GM18861 (cell line): ENCODE measurements at regions not wholly inside any gene's neighbourhood (a gene's known extent, or its start where the extent isn't known, plus 50 kb on each side); places are given as distances from the start of the nearest gene placed in this dataset.
A peak's percentile ranks its signal among the peaks of the same experiment; 100 is the strongest.

Source experiments
- ATAC-seq: cut with Tn5 transposase; IDR thresholded peaks from one replicate; pipeline ENCODE4 v1.9.1; 2021; ENCODE audit not compliant: unreplicated experiment

DNA sequence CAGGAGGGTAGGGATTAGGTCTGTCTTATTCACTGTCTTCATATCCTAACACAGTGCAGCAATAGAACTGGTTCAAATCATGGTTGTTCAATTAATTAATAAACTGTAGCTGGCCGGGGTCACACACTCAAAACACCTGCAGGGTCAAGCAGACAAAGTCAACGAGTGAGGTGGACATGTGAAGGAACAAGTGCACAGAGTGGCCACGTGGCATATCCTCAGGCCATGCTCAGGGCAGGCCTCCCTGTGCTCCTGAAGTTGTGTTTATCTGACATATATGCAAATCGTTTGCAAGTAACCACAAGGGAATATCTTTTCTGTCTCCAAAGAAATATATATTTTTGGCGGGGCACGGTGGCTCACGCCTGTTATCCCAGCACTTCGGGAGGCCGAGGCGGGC, 98.5 kb upstream of the ZMIZ1 start:
- ATAC-seq: no peak

DNA sequence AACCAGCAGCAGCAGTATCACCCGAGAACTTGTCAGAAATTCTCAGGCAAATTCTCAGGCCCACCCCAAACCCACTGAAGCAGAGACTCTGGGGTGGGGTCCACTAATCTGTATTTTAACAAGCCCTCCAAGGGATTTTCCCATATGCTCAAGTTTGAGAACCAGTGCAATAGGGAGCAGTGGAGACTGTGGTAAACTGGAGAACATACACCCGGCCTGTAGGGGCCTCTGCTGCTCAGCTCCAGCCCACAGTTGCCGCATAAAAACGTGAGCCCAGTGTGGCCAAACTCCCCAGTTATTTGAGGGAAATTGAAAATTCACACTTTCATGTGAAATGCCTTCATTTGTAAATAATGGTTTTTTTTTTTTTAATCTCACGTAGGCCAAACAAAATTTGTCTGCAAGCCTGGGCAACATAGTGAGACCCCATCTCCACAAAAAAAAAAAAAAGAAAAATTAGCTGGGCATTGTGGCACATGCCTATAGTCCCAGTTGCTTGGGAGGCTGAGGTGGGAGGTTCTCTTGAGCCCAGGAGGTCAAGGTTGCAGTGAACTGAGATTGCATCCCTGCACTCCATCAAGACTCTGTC, 97.6 kb upstream of the ZMIZ1 start:
- no peak for ATAC-seq

DNA sequence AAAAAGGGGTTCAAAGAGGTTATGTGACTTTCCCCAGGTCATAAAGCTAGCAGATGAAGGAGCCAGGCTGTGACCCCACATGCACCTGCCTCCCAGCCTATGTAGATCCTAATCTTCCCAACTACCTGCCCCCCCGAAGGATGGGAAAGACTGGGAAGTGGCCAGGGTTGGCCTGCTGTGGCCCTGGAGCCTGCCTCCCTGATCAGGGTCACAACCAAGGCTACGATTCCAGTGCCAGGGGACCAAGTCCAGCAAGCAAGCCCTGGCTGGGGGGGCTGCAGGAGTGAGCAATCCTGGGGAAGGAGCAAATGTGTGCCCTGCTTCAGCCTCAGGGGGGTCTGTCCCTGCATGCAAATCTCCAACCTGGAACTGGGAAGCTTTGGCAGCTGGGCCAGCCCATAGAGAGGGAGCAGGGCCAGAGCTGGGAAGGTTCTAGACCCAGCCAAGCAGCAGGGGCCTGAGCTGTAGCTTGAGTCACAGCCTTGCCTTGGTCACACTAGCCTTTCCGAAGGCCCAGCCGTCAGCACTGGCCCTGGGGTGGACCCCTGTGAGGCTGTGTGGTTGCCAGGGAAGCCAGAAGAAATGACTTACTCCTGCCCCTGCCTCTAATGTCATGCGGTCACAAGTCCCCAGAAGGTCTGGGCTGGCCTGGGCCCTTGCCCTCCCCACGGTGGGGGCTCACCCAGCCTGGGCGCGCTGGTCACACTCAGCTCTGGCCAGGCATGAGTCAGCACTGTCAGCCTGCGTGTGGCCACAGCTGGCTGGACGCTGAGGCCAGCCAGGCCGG, 96.4 kb upstream of the ZMIZ1 start:
- no peak for ATAC-seq

DNA sequence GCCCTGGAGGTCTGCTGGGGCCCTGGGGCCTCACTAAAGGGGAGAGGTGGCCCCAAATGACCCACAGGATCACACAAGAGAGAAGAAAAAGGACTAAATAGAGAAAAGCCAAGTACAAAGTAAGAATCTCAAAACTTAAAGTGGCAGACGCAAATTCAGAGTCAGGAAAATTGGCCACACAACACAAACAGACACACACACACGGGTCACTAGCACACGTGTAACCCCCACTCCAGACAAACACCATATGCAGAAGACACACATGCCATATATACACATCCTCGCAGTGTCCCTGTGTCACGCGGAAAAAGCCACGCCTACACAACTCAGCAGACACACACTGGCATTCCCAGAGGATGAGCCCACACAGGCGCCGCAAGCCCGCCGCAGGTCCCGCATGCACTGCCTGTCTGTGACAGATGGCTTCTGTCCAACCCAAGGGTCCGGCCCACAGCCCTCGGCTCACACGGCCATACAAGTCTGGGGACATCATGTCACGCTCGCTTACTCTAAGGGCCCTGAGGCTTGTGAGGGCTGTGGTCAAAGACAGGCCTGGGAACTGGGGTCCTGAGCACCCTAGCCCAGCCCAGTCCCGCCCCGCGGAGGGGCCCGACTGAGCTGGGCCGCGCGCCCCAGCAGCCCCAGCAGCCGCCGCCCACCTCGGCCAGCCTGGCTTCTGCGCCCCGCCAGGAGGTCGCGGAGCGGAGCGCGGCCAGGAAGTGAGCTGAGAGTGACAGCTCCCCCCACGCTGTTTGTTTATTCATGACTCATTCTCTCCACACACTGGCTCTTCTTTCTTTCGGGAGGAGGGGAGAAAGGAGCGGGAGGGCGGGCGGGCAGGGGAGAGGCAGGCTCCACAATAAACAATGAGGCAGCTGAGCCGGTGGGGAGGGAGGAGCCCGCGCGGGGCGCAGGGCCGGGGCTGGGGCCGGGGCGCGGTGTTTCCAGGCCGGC, 95.5 kb upstream of the ZMIZ1 start:
- peak; percentile 84 for ATAC-seq

DNA sequence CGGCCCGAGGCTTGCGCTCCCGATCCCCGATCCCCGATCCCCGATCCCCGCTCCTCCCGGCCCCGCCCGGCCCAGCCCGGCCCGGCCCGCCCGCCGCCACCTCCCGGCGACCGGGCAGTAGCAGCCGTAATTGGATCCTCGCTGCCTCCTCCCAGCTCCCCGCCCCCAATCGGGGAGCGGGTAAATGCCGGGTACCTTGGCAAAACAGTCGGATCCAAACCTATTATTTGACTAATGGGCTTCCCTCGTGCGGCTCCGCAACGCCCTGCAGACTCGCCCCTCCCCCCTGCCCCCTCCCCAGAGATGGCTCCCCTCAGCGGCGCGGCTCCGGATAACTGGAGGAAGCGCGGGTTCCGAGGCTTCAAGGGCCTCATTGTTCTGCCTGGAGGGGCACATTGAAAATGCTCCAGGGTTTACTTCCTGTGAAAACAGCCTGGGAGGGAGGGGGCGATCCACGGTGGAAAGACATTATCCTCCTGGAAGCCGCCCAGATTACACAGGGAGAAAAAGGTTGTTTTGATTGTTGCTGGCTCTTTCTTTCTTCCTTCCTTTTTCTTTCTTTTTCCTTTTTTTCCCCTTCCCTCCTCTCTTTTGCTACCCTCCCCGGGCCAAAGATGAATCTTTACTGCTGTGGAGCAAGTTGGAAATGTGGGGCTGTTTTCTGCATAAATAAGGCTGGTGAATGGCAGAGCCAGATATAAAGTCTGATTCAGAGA, 94.7 kb upstream of the ZMIZ1 start:
- ATAC-seq: peak; percentile 27

DNA sequence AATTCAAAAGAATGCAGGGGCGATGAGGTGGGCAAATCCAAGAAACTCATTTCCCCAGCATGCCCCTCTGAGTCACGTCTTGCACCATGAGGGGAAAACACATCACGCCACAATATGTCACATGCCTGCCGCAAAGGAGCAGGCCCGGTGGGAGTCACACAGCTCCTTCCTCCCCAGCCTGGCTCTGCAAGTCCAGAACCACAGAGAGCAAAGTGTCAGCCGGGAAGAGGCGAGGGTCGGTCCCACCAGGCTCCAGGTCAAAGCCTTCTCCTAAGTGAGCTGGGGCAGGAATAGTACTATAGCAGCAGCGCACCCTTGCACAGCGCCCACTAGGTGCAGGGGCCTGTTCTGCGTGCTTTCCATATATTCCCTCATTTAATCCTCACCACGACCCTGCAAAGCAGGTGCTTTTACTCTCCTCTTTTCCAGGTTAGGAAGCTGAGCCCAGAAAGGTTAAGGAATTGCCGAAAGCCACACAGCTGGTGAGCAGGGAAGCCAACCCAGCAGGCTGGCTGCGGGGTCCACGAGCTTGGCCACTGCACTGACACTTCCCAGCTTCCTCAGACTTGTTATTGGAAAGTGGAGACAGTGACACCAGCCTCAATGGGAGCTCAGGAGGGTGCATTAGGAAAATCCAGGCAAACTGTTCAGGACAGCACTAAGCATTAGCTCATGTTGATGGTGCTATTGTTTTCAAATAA, 94.0 kb upstream of the ZMIZ1 start:
- ATAC-seq: peak; percentile 27

GRCh38 chr10:78975926-78976325, 92.8 kb upstream of the ZMIZ1 start:
- no peak for ATAC-seq

- ATAC-seq: no peak
Observed at GRCh38 chr10:78976825-78977755, 91.7 kb upstream of the ZMIZ1 start.

- ATAC-seq: no peak
Observed at GRCh38 chr10:78979938-78980337, 88.8 kb upstream of the ZMIZ1 start.

DNA sequence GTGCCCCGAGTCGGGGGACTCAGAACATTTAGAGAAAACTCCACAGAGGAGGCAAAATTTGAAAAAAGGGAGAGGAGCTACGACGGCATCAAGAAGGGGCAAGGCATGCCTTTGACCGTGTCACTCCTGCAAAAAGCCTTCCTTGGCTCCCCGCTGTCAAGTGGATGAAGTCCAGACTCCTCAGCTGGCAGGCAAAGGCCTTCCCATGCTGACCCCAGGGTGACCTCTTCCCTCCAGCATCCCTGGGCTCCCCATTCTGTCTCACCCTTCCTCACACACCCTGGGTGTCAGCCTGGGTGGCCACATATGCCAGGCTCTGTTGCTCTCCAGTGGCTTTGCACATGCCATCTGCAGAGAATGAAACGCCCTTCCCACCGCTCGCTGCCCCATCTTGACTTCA, 88.4 kb upstream of the ZMIZ1 start:
- no peak for ATAC-seq

- ATAC-seq: no peak
Observed at GRCh38 chr10:78980815-78981214, 88.0 kb upstream of the ZMIZ1 start.

DNA sequence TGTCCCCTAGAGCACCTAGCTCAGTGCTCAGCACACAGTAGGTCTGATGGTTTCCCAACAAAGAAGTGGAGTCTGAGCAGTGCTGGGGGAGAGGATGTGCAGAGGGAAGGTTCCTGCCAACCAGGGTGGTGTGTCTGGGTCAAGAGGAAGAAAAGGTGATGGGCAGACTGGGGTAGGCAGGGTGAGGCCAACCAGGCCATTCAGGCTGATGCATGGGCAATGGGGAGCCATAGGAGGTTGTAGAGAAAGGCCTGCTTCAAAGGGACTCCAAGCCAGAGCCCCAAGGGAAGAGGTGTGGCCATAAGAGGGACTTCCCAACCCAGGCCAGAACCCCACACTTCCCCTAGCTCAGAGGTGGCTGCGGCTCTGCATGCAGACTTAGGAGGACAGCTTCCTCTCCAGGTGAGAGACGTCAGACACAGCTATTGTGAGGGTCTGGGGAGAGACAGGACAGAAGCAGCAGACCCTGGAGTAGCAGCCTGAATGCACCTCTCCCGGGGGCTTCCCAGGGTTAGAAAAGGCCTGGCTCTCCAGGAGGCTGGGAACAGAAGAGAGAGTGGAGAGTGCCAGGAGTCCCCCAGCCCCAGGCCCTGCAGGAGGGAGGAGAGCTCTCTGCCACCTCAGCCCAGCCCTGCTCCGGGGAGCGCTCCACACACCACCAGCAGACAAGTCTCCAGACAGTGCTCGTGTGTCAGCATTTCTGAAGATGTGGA, 87.4 kb upstream of the ZMIZ1 start:
- ATAC-seq: peak; percentile 72

DNA sequence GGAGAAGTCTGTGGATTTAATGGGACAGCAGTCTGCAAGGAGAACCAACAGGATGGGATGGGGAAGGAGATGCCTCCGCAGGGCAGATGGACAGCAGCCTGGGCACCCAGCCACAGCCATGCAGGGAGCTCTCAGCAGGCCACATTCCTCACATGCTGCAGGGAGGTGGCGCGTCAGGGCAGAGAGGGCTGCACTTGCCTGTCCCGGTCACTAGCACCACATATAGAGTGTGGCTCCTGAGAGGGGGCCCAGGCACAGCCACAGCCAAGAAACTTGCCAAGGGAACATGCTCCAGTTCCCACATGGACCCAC, 86.8 kb upstream of the ZMIZ1 start:
- ATAC-seq: no peak

DNA sequence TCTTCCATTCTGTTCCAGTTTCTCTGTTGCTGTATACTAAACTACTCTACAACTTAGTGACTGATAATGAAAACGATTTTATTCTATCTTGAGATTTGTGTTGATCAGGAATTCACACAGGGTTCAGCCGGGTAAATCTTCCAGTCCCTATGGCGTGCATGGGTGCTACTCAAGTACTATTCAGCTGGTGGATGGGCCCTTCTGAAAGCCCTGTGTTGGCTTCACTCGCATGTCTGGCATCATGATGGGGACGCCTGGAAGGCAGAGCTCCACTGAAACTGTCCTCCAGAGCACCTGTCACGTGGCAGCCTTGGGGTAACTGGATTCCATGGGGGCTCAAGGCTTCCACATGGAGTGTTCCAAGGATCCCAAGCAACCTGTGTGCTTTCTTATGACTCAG, 86.0 kb upstream of the ZMIZ1 start:
- no peak for ATAC-seq

DNA sequence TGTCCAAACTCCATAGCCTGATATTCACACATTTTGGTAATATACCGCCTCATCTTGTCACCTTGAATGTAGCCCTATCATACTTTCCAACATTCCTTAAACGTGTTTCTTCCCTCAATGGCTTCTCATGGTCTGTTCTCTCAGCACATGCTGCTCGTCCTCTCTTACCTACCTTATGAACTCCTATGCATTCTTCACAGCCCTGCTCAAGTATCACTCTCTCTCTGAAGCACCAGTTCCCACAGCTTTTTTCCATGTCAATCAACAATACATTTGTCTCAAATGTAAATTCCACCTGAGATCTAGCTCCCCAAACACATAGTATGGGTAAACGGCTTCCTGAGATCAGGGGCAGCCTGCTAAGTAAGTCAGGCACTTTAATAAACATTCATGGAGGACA, 85.2 kb upstream of the ZMIZ1 start:
- no peak for ATAC-seq

GRCh38 chr10:78985973-78986818, 82.6 kb upstream of the ZMIZ1 start:
- ATAC-seq: no peak

DNA sequence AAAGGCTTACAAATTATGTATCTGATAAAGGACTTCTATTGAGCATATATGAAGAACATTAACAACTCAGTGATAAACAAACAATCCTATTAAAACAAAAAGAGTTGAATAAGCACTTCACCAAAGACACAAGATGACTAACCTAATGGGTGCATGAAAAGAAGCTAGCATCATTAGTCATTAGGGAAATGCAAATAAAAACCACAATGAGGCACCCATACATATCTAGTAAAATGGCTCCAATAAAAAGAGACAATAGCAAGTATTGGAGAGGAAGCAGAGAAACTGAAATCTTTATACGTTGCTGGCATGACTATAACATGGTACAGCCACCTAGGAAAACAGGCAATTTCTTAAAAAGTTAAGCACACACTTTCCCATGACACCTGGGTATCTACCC, 77.6 kb upstream of the ZMIZ1 start:
- ATAC-seq: peak; percentile 87

- peak; percentile 74 for ATAC-seq
Observed at GRCh38 chr10:78992333-78992732, 76.4 kb upstream of the ZMIZ1 start.
